ENCODE measurements at regions not wholly inside any gene's neighbourhood (a gene's known extent, or its start where the extent isn't known, plus 50 kb on each side); places are given as distances from the start of the nearest gene placed in this dataset.

GRCh38 chr10:52561322-52561721 lies 211.3 kb downstream of the MBL2 start:
- TF ChIP-seq, protein P1, sequence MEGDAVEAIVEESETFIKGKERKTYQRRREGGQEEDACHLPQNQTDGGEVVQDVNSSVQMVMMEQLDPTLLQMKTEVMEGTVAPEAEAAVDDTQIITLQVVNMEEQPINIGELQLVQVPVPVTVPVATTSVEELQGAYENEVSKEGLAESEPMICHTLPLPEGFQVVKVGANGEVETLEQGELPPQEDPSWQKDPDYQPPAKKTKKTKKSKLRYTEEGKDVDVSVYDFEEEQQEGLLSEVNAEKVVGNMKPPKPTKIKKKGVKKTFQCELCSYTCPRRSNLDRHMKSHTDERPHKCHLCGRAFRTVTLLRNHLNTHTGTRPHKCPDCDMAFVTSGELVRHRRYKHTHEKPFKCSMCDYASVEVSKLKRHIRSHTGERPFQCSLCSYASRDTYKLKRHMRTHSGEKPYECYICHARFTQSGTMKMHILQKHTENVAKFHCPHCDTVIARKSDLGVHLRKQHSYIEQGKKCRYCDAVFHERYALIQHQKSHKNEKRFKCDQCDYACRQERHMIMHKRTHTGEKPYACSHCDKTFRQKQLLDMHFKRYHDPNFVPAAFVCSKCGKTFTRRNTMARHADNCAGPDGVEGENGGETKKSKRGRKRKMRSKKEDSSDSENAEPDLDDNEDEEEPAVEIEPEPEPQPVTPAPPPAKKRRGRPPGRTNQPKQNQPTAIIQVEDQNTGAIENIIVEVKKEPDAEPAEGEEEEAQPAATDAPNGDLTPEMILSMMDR (IDR thresholded peaks at IDR 0.05; ENCODE audit: insufficient read depth, low read length, severe bottlenecking): no peak
- no peaks in the 10 kb centered on the region for H3K27me3 ChIP-seq (ENCODE audit: control insufficient read depth, insufficient read depth, low read length)
- no peak for DNase-seq (ENCODE audit: low read depth)
- no peak overlapping the region for H3K4me3 ChIP-seq (ENCODE audit: low read depth, low read length)
- H3K36me3 ChIP-seq (ENCODE audit: control insufficient read depth, insufficient read depth, low read length): no peaks in the 10 kb centered on the region
- FAIRE-seq: no peak

- no peak for DNase-seq (ENCODE audit: low read depth)
- no peaks in the 10 kb centered on the region for H3K27me3 ChIP-seq (ENCODE audit: control insufficient read depth, insufficient read depth, low read length)
- H3K36me3 ChIP-seq (ENCODE audit: control insufficient read depth, insufficient read depth, low read length): no peaks in the 10 kb centered on the region
- no peak overlapping the region for H3K4me3 ChIP-seq (ENCODE audit: low read depth, low read length)
- no peak for FAIRE-seq
- TF ChIP-seq, protein P1 (IDR thresholded peaks at IDR 0.05; ENCODE audit: insufficient read depth, low read length, severe bottlenecking): no peak
Observed at GRCh38 chr10:52563360-52563759, 209.2 kb downstream of the MBL2 start.

GRCh38 chr10:52566471-52567246 lies 205.9 kb downstream of the MBL2 start:
- no peak overlapping the region for H3K4me3 ChIP-seq (ENCODE audit: low read depth, low read length)
- DNase-seq (ENCODE audit: low read depth) (peak; percentile 45), FAIRE-seq (no peak)
- H3K36me3 ChIP-seq (ENCODE audit: control insufficient read depth, insufficient read depth, low read length): no peaks in the 10 kb centered on the region
- no peaks in the 10 kb centered on the region for H3K27me3 ChIP-seq (ENCODE audit: control insufficient read depth, insufficient read depth, low read length)
- TF ChIP-seq, protein P1 (IDR thresholded peaks at IDR 0.05; ENCODE audit: insufficient read depth, low read length, severe bottlenecking): peak; percentile 26

DNA sequence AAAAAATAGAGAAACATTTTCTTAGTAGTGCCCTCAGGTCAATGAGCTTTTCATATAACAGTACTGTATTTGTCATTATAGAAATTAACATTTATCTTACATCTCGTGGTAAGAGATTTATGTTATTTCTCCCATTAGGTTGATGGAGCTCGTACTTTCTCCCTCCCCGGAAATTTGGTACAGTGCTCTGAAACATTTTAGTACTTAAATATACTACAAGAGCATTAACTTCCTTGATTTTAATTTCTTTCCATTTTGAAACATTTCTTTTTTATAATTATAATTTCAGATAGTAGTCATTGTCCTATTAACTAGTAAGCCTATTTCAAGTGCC lies 205.4 kb downstream of the MBL2 start:
- H3K36me3 ChIP-seq (ENCODE audit: control insufficient read depth, insufficient read depth, low read length): no peaks in the 10 kb centered on the region
- FAIRE-seq: no peak
- TF ChIP-seq, protein P1 (IDR thresholded peaks at IDR 0.05; ENCODE audit: insufficient read depth, low read length, severe bottlenecking): no peak
- H3K27me3 ChIP-seq (ENCODE audit: control insufficient read depth, insufficient read depth, low read length): no peaks in the 10 kb centered on the region
- H3K4me3 ChIP-seq (ENCODE audit: low read depth, low read length): no peak overlapping the region
- DNase-seq (ENCODE audit: low read depth): no peak

- no peak for FAIRE-seq
- Histone ChIP-seq H3K36me3 (ENCODE audit: control insufficient read depth, insufficient read depth, low read length) (no peaks in the 10 kb centered on the region), H3K27me3 (ENCODE audit: control insufficient read depth, insufficient read depth, low read length) (no peaks in the 10 kb centered on the region), H3K4me3 (ENCODE audit: low read depth, low read length) (no peak overlapping the region)
- DNase-seq (ENCODE audit: low read depth): peak; percentile 18
- TF ChIP-seq, protein P1 (IDR thresholded peaks at IDR 0.05; ENCODE audit: insufficient read depth, low read length, severe bottlenecking): no peak
Observed at GRCh38 chr10:52568309-52568708, 204.3 kb downstream of the MBL2 start.

- Histone ChIP-seq H3K4me3 (ENCODE audit: low read depth, low read length) (no peak overlapping the region), H3K36me3 (ENCODE audit: control insufficient read depth, insufficient read depth, low read length) (no peaks in the 10 kb centered on the region), H3K27me3 (ENCODE audit: control insufficient read depth, insufficient read depth, low read length) (no peaks in the 10 kb centered on the region)
- DNase-seq (ENCODE audit: low read depth) (no peak), FAIRE-seq (no peak)
- TF ChIP-seq, protein P1 (IDR thresholded peaks at IDR 0.05; ENCODE audit: insufficient read depth, low read length, severe bottlenecking): no peak
Observed at GRCh38 chr10:52570490-52570889, 202.1 kb downstream of the MBL2 start.

All from bronchial epithelial cell (primary cell).